ENCODE measurements at regions not wholly inside any gene's neighbourhood (a gene's known extent, or its start where the extent isn't known, plus 50 kb on each side); places are given as distances from the start of the nearest gene placed in this dataset.

DNA sequence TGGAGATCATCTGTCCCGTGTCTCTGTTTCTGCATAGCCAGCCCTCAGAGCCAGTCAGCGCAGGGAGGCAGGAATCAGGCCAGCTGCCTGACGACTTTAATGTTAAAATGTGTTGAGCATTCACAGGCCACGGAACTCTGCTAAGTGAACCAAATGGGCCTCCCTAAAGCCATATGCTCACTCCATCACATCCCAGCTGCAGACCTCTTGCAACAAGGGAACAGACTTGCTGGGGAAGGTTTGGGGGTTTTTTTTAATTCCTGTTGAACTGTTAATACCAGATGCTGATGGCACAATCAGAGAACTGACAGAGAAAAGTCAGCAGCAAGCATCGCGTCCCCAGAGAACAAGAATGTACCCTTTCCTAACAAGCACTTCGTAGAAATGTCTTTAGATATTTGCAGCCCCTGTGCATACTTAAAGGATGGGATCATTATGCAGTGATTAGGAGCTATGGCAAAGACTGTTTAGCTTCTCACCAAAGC is 900.4 kb upstream of the AUTS2 start:
- ATAC-seq (no peak), DNase-seq (ENCODE audit: low spot score) (no peak)
- H3K4me3 Mint-ChIP-seq, result no peak overlapping the region
- Histone ChIP-seq H3K4me1 (ENCODE audit: insufficient read depth) (no peaks in the 10 kb centered on the region), H4K20me1 (replicated peaks; ENCODE audit: insufficient read depth) (no peaks in the 10 kb centered on the region), H2AFZ (no peak overlapping the region), H3K4me2 (no peak overlapping the region), H3K4me3 (no peak overlapping the region), H3F3A (replicated peaks; ENCODE audit: low read depth) (no peaks in the 10 kb centered on the region), H3K27me3 (ENCODE audit: insufficient read depth) (no peaks in the 10 kb centered on the region), H3K27ac (ENCODE audit: low read depth) (no peak overlapping the region), H3K36me3 (ENCODE audit: insufficient read depth) (no peaks in the 10 kb centered on the region; the same call in 1 of the 2 replicates), H3K9me2 (ENCODE audit: insufficient read depth) (no peaks in the 10 kb centered on the region), H3K79me2 (replicated peaks; ENCODE audit: insufficient read depth) (no peaks in the 10 kb centered on the region)
- no peak overlapping the region for H3K27ac Mint-ChIP-seq
- TF ChIP-seq CREB1 (CRISPR knock-in tag; IDR thresholded peaks at IDR 0.05; ENCODE audit: low read depth) (no peak), STAT1 (IDR thresholded peaks at IDR 0.05; ENCODE audit: unreplicated experiment) (no peak), EZH2phosphoT487 (IDR thresholded peaks at IDR 0.05; ENCODE audit: unreplicated experiment) (no peak), ZNF462 (CRISPR knock-in tag; IDR thresholded peaks at IDR 0.05) (no peak), JUNB (IDR thresholded peaks at IDR 0.05; ENCODE audit: unreplicated experiment) (no peak), POLR2AphosphoS5 (IDR thresholded peaks at IDR 0.05; ENCODE audit: low read depth) (no peak)
- TF ChIP-seq, protein P1, sequence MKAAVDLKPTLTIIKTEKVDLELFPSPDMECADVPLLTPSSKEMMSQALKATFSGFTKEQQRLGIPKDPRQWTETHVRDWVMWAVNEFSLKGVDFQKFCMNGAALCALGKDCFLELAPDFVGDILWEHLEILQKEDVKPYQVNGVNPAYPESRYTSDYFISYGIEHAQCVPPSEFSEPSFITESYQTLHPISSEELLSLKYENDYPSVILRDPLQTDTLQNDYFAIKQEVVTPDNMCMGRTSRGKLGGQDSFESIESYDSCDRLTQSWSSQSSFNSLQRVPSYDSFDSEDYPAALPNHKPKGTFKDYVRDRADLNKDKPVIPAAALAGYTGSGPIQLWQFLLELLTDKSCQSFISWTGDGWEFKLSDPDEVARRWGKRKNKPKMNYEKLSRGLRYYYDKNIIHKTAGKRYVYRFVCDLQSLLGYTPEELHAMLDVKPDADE (IDR thresholded peaks at IDR 0.05), result no peak
- TF ChIP-seq, protein P2, sequence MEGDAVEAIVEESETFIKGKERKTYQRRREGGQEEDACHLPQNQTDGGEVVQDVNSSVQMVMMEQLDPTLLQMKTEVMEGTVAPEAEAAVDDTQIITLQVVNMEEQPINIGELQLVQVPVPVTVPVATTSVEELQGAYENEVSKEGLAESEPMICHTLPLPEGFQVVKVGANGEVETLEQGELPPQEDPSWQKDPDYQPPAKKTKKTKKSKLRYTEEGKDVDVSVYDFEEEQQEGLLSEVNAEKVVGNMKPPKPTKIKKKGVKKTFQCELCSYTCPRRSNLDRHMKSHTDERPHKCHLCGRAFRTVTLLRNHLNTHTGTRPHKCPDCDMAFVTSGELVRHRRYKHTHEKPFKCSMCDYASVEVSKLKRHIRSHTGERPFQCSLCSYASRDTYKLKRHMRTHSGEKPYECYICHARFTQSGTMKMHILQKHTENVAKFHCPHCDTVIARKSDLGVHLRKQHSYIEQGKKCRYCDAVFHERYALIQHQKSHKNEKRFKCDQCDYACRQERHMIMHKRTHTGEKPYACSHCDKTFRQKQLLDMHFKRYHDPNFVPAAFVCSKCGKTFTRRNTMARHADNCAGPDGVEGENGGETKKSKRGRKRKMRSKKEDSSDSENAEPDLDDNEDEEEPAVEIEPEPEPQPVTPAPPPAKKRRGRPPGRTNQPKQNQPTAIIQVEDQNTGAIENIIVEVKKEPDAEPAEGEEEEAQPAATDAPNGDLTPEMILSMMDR (conservative IDR thresholded peaks at IDR 0.05; ENCODE audit: low read depth in 2 of 2), result no peak
- TF ChIP-seq, protein P3, sequence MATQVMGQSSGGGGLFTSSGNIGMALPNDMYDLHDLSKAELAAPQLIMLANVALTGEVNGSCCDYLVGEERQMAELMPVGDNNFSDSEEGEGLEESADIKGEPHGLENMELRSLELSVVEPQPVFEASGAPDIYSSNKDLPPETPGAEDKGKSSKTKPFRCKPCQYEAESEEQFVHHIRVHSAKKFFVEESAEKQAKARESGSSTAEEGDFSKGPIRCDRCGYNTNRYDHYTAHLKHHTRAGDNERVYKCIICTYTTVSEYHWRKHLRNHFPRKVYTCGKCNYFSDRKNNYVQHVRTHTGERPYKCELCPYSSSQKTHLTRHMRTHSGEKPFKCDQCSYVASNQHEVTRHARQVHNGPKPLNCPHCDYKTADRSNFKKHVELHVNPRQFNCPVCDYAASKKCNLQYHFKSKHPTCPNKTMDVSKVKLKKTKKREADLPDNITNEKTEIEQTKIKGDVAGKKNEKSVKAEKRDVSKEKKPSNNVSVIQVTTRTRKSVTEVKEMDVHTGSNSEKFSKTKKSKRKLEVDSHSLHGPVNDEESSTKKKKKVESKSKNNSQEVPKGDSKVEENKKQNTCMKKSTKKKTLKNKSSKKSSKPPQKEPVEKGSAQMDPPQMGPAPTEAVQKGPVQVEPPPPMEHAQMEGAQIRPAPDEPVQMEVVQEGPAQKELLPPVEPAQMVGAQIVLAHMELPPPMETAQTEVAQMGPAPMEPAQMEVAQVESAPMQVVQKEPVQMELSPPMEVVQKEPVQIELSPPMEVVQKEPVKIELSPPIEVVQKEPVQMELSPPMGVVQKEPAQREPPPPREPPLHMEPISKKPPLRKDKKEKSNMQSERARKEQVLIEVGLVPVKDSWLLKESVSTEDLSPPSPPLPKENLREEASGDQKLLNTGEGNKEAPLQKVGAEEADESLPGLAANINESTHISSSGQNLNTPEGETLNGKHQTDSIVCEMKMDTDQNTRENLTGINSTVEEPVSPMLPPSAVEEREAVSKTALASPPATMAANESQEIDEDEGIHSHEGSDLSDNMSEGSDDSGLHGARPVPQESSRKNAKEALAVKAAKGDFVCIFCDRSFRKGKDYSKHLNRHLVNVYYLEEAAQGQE (IDR thresholded peaks at IDR 0.05; ENCODE audit: unreplicated experiment), result no peak
- H3K4me1 Mint-ChIP-seq, result no peaks in the 10 kb centered on the region
- peaks cover 5% of the 10 kb centered on the region for H3K27me3 Mint-ChIP-seq (ENCODE audit: insufficient read depth, low read depth, poor library complexity)
- H3K9me3 Mint-ChIP-seq, result peaks cover 98% of the 10 kb centered on the region
- peaks cover 51% of the 10 kb centered on the region for H3K36me3 Mint-ChIP-seq (ENCODE audit: low read depth)
